Ovary (tissue), 3 donors: ENCODE measurements at regions not wholly inside any gene's neighbourhood (a gene's known extent, or its start where the extent isn't known, plus 50 kb on each side); places are given as distances from the start of the nearest gene placed in this dataset.

Experiments used
- EP300 ChIP-seq: sonication (generic); formaldehyde crosslinking; IDR thresholded peaks from one replicate; pipeline ENCODE4 v1.6.1; 2017; ENCODE audit warnings: antibody characterized with exemption
- TF ChIP-seq, protein P1 (sequence below), 3 donors: fragments of 450-650 bp in 2 of 3; fragments of 200-600 bp in 1 of 3; IDR thresholded peaks; one replicate each; pipeline versions ENCODE4 v1.5.1 to v1.8.0; 2016 to 2022; ENCODE audit warnings: antibody characterized with exemption in 3 of 3, mild to moderate bottlenecking in 1 of 3
- donor health status: DM: no; HTN: no; CAD: no.

DNA sequence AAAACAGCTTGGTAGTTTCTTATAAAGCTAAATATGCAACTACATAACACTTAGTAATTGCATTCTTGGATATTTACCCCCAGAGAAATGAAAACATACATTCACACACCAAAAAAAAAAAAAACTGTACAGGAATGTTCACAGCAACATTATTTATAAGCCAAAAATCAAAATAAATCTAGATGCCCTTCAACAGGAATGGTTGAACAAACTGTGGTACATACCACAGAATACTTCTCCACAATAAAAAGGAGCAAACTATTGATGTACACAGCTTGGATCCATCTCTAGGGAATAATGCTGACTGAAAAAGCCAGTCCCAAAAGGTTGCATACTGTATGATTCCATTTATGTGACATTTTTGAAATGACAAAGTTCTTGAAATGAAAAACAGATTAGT, 62.1 kb upstream of the SLC38A4 start:
- no peak for TF ChIP-seq EP300
- TF ChIP-seq, protein P1, sequence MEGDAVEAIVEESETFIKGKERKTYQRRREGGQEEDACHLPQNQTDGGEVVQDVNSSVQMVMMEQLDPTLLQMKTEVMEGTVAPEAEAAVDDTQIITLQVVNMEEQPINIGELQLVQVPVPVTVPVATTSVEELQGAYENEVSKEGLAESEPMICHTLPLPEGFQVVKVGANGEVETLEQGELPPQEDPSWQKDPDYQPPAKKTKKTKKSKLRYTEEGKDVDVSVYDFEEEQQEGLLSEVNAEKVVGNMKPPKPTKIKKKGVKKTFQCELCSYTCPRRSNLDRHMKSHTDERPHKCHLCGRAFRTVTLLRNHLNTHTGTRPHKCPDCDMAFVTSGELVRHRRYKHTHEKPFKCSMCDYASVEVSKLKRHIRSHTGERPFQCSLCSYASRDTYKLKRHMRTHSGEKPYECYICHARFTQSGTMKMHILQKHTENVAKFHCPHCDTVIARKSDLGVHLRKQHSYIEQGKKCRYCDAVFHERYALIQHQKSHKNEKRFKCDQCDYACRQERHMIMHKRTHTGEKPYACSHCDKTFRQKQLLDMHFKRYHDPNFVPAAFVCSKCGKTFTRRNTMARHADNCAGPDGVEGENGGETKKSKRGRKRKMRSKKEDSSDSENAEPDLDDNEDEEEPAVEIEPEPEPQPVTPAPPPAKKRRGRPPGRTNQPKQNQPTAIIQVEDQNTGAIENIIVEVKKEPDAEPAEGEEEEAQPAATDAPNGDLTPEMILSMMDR (IDR thresholded peaks at IDR 0.05), result no peak
